ENCODE measurements at regions not wholly inside any gene's neighbourhood (a gene's known extent, or its start where the extent isn't known, plus 50 kb on each side); places are given as distances from the start of the nearest gene placed in this dataset.

DNA sequence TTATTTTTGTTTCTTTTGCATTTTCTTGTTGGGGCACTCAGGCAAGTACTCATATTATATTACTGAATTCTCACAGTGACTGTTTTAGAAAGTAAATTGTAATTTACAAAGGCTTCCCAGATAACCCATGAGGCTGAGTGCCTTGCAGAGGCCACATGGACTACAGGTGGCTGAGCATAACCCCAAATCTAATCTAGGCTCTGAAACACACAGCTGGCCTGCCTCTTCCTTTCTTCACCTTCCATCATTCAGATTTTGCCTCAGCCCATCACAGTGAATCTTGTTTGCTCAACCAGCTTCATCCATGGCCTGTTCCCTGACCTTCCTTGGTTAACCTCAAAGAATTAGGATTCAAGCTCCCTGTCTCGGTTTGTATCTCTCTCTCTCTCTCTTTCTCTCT, 78.5 kb upstream of the PRDM11 start:
- DNase-seq = no peak

GRCh38 chr11:45071232-45071631, 75.2 kb upstream of the PRDM11 start:
- DNase-seq = no peak

DNA sequence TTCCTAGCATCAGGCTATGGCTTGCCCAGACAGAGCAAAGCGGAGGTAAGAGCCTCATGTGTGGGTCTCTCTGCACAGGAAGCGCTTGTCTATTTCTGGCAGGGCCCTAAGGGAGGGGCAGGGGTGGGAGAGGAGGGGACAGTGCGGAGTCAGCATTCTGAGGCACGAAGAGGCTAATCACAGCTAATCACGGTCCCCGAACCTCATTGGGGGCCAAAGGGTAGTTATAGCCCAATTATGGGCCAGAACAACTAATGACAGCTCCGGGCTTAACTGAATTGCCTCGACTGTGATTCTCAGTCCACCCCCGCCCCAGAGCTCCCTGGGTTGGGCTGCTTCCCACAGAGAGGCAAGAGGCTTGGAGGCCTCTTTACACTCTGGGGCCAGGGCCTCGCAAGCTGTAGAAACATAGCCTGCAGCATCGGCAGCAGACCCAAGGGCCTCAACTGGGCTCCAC, 72.7 kb upstream of the PRDM11 start:
- peak in 2 of 3 experiments; percentile 42 to 60 for DNase-seq

GRCh38 chr11:45075519-45075918, 70.9 kb upstream of the PRDM11 start:
- no peak for DNase-seq

DNA sequence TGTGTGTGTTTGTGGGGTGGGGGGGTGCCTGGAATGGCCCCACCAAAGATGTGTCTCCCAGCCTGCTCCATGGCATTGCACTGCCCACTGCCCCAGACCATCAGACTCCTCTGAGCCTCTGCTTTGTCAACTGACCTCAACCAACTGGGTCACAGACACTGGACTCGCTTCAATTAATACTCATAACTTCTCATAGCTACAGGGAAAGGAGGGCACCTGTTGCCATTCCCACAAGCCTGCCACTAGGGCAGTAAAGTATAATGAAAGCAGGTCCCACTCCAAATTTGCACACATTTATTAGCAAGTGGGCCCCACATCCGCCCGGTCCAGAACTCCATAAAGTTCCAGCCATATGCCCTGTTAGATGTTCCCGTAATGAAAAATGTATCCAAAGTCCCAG, 70.5 kb upstream of the PRDM11 start:
- DNase-seq = no peak

GRCh38 chr11:45076761-45077160, 69.7 kb upstream of the PRDM11 start:
- DNase-seq = no peak

- no peak for DNase-seq
These were observed 68.0 kb upstream of the PRDM11 start for GRCh38 chr11:45078236-45079074.

- DNase-seq = peak in 1 of 3 experiments; percentile 11
These were observed 67.4 kb upstream of the PRDM11 start for GRCh38 chr11:45079075-45079444.

DNA sequence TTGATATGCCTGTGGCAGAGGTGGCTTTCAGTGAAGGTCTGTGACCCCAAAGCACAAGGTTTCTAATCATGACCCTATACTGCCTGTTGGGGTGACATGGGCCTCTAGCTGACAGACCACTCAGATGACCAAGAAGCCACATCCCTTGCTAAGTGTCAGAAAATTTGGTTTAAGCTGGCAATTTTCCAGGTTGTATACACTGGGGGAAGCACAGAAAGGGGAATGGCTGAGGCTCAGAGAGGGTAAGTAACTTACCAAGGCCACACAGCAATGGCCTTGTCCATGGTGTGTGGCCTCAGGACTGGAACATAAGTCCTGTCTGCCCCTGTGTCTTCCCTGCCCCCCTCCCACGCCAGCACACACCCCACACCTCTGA, 66.9 kb upstream of the PRDM11 start:
- DNase-seq = no peak

DNA sequence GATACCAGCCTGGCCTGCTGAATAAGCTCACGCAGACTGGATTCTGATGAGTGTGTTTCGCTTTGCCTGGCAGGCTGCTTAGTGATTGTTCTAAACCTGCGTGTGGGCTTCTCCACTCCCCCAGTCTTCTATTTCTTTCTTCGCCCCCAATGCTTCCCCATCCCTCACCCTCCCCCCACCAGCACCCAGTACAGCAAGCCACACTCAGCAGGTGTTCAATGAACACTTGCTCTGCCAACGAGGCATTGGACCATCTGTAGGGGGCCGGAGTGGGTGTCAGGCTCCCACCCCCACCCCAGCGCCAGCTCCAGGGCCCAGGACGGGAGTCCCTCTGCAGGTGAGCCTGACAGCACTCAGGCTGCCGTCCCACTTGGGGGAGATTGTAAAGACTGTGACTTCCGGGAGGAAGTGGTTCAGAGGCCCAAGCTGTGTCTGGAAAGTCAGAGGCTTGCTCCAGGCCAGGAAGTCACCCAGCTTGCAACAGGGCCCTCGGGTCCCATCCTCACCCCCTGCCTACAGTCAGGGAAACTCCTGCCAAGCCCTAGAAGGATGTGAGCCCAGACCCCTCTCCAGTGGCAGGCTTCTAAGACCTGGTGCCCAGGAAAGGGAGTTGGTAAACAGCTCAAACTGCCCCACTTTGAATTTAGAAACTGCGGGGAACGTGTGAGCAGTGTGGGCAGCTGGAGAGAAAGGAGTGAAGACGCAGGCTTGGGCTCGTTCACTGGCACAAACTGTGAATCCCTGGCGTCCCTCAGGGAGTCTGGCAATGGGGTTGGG, 66.3 kb upstream of the PRDM11 start:
- DNase-seq = no peak

GRCh38 chr11:45082744-45083543, 63.5 kb upstream of the PRDM11 start:
- no peak for DNase-seq

- no peak for DNase-seq
These were observed 62.8 kb upstream of the PRDM11 start for GRCh38 chr11:45083544-45084087.

- peak in 2 of 3 experiments; percentile 33 to 67 for DNase-seq
These were observed 60.6 kb upstream of the PRDM11 start for GRCh38 chr11:45085646-45086501.

- no peak for DNase-seq
These were observed 59.9 kb upstream of the PRDM11 start for GRCh38 chr11:45086526-45086925.

DNA sequence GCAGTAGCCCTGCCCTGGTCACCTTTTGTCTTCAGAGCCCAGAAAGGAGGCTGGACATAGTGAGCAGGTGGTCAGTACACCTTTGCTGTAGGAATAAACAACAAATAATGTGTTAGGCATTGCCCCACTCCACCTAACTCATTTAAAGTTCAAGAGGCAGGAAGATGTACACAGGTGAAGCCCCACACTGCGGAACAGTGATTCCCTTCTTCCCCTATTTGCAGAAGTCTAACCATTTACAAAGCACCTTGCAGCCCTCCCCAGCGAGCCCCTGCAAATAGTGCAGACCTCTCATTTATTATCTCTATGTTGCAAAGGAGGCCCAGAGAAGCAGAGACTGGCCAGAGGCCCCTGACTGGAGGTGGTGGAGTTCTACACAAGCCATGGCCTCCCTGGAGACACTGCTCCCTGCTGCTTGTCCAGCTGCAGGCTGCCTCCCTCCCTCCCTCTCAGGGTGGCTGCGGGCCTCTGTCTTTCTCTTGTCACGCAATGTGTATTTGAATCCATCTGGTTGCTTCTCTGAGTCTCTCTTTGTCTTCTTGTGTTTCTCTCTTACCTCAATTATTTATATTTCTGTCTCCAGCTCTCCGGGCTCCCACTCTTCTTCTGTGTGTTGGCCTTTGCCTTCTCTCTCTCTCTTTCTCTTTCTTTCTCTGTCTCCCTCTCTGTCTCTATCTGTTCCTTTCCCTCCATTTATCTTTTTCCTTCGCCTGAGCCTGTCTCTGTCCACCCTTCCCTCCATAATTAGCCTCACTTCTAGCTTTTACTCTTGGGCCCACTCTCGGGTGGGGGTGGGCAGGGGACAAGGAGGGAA, 59.1 kb upstream of the PRDM11 start:
- DNase-seq = peak; percentile 55 to 77 (median 59)

GRCh38 chr11:45087900-45088160, 58.6 kb upstream of the PRDM11 start:
- DNase-seq = no peak

DNA sequence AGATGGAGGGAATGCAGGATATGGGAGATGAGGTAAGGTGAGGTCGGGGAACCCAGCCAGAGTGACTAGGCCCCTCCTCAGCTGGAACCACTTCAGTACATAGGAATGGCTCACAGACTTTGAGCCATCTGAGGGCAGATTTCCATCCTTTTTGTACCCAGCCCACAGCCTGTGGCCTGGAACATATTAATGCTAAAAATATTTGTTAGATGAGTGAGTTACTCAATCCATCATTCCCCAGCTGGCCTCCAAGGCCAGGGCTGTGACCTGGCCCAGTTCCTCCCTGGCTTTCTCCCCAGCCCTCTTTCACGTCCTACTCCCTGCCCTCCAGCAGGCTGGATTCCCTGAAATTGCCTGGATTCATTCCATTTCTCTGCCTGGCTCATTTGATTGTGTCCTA, 57.2 kb upstream of the PRDM11 start:
- DNase-seq = no peak

- peak in 1 of 3 experiments; percentile 9 for DNase-seq
These were observed 56.6 kb upstream of the PRDM11 start for GRCh38 chr11:45089676-45090499.

DNA sequence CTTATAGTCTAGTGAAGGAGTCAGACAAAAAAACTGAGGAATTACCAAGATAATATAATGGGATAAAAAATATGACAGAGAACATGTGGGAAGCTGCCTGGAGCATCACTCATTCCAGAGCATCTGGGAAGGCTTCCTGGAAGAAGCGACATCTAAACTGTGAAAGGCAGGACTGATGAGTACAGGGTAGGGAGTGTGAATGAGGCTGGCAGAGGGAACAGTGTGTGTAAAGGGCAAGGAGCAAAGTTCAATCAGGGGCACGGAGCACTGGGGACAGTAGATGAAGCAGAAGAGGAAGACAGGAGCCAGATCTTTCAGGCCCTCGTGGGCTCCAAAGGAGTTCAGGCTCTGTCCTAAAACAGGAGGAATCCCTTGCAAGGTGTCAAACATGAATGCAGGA, 55.8 kb upstream of the PRDM11 start:
- DNase-seq = no peak

All from NCI-H1417 (cell line).